Fibroblast of skin of right quadriceps (primary cell): ENCODE measurements at regions not wholly inside any gene's neighbourhood (a gene's known extent, or its start where the extent isn't known, plus 50 kb on each side); places are given as distances from the start of the nearest gene placed in this dataset.

ENCODE experiments used
- DNase-seq: peaks from one replicate; pipeline ENCODE4 v3.0.0-alpha.2; 2013

DNA sequence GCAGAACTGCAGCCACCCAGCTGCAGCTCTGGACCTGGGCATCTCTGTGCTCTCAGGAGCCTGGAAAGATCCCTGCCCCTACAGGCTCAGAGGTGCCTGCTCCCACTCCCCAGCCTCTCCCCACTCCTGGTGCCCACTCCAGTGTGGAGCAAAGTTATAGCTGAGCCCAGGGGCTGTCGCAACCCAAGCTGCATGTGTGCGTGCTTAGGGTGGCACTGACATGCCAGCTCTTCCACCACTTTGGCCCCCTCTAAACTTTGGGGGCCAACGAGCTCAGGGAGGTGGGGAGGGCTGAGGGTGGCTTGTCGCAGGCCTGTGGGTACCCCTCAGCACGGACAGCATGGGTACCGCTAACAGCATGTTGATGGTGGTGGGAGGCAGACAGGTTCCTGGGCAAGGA, 126.3 kb upstream of the FHL2 start:
- DNase-seq, result no peak

- no peak for DNase-seq
These were observed 123.8 kb upstream of the FHL2 start for GRCh38 chr2:105522645-105523044.

GRCh38 chr2:105521616-105522015, 122.8 kb upstream of the FHL2 start:
- no peak for DNase-seq

DNA sequence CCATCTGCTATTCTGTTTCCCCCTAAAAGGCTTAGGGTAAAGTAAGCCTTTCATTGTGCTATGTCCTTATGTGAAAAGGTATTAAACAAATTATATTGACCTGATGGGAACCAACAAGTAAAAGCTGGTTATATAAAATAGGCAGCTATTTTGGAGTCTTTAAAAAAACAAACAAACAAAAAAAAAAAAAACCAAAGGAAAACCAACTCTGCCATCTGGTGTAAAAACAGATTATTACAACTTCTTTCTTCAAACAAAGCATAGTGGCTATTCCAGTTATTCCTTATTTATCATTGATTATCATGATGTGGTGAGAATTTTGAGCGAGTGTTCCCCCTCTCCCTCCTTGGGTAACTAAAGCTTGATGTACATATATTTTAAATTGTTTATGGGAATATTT, 122.3 kb upstream of the FHL2 start:
- peak; percentile 13 for DNase-seq

DNA sequence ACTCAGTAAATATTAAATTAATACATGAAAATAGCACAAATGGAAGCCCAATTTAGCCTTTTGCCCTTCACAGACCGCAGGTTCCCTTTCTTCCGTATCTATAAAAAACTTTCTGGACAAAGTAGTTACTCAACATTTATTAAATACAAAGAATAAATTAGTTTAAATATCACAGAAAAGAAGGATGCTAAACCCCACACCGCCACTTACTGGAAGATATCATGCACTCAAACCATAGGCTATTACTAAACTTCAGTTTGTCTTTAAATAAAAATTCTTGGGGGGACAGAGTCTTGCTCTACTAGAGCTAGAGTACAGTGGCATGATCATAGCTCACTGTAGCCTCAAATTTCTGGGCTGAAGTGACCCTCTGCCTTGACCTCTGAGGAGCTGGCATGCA, 120.7 kb upstream of the FHL2 start:
- DNase-seq, result no peak

DNA sequence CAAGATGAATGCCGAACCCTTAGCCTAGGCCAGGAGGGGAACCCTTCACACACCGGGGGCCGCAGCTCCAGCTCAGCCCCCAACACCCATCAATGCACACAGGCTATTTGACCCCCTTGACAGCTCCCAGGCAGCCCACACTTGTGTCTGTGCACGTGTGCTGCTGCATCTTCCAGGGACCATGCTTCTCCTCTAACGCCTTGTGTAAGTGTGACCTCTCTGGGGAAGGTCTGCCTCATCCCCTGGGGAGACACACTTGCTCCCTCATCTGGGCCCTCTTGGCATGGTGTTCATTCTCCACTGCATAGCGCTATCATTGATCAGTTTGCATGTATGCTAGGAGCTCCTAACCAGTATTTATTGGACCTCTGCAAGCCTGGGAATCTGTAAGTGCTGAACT, 120.0 kb upstream of the FHL2 start:
- peak; percentile 10 for DNase-seq

DNA sequence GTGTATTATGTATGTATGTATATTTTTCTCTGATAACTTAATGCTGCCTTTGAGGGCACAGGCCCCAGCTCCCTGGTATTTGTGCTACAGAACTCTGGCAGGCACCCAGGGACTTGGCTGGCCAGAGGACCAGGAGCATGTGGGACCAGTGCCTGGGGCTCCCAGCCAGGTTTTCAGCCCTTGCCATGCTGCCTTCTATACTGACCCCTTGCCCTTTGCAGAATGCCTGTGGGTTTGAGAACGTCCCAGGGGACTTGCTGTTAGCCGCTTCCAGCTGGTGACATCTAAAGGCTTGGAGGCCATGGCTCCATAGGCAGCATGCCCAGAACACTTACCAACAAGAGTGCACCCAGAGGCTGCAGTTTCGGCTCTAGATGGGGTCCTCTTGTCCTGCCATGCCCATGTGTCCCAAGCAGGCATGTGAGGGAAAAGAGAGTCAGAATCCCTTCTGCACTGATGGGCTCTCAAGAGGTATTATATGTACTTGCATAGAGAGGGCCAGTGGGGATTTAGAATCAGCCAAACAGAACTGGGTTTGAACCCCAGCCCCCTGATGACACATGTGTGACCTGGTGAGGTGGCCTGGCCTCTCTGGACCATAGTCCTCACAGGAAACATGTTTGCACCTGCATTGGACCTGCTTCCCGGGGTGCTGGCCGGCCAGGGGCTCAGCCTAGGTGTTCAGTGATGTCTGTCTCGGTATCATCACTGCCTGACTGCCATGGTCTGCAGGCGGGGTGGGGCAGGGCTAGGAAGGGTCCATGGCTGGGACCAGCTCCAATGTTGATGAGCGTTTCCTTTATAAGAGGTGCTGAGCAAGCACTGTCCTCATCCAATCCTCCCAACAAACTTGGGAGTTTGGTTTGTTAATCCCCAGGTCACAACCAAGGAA, 119.2 kb upstream of the FHL2 start:
- peak; percentile 28 for DNase-seq

DNA sequence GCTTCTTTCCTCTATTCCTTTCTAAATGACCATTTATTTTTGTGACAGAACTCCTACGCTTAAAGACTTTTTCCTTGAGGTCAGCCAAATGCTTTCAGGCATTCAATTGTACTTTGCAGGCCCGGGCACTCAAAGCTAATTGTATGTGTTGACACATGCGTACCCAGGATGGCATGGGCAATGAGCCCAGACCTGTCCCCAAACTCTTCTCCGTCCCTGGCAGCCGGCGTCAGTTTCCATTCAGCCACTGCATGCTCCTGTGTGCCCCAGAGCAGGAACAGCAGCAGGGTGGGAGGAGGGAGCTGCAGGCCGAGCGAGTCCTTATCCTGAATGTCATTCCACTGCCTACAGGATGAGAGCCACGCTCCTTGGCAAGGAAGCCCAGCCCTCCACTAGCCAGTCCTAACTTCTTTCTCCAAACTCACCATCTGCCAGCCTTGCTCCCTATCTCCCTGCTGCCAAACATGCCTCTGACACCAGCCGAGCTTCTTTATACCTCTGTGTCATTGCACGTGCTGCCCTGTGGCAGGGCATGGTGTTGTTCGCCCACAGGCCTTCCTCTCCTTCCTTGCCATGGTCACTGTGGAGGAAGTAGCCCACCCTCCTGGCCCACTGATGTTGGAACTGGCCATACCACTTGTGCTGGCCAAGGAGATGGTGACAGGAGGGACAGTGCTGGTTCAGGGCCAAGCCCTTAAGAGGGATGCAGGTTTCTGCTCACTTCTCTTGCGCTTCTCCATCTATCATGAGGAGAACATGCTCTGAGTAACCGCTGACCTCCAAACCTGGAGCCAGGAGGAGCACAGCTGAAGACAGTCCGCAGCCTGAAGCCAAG, 116.9 kb upstream of the FHL2 start:
- DNase-seq, result no peak

DNA sequence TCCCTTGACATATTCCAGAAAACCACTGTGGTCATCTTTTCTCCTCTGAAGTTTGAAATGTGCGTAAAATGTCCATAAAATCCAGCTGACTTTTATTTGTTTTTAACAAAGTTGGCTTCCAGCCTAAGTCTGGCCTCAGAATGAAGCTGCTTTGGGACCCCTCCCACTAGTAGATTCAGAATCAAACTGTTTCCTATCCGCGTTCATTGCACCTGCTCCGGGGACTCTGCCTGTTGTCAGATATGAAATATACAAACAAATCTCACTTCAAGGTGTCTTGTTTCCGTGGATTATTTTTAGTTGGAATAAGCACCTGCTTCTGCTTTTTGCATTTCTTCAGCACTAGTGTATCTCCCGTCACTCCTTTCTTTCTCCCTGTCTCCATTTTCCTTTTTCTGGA, 115.7 kb upstream of the FHL2 start:
- no peak for DNase-seq

GRCh38 chr2:105510761-105511528, 112.1 kb upstream of the FHL2 start:
- DNase-seq, result peak; percentile 9

DNA sequence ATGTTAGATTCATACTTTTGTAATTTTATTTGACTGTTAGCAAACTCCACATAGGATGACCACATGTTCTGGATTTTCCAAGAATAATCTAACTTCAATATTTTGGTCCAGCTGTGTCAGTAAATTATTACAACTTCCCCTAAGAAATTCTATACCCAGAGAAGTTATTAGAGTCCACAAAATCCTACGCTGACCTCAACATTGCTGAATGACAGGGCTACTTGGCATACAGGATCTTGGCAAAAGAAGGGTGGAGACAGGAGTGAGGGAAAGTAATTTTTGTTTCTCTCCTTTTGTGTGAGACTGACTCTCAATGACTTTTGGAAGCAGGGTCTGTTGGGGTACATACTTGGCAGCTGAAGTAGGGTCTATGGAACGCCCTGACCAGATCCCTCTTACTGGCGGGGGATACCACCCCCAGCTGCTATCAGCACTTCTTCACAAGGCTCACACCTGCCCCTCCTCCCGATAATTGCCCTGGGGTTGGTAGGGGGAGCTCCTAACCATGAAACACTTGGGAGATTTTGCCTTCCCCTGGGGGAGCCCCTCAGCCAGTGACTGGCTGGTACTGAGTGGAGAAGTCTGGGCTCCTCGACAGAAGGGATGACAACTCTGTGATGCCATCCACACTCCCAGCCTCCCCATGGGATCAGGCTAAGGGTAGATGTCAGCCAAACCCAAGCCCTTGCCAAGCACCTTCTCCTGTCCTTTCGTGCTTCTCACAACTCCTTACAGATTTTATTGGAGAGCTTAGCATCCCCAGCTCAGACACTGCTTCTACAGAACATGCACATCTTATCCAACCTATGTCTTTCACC, 110.6 kb upstream of the FHL2 start:
- no peak for DNase-seq

DNA sequence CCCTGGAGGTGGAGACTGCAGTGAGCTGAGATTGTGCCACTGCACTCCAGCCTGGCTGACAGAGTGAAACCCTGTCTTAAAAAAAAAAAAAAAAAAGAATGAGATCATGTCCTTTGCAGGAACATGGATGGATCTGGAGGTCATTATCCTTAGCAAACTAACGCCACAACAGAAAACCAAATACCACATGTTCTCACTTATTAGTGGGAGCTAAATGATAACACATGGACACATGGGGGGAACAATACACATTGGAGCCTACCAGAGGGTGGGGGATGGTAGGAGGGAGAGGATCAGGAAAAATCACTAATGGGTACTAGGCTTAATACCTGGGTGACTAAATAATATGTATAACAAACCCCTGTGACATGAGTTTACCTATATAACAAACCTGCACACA, 108.0 kb upstream of the FHL2 start:
- DNase-seq, result peak; percentile 42

- DNase-seq, result no peak
These were observed 105.6 kb upstream of the FHL2 start for GRCh38 chr2:105504459-105504858.

DNA sequence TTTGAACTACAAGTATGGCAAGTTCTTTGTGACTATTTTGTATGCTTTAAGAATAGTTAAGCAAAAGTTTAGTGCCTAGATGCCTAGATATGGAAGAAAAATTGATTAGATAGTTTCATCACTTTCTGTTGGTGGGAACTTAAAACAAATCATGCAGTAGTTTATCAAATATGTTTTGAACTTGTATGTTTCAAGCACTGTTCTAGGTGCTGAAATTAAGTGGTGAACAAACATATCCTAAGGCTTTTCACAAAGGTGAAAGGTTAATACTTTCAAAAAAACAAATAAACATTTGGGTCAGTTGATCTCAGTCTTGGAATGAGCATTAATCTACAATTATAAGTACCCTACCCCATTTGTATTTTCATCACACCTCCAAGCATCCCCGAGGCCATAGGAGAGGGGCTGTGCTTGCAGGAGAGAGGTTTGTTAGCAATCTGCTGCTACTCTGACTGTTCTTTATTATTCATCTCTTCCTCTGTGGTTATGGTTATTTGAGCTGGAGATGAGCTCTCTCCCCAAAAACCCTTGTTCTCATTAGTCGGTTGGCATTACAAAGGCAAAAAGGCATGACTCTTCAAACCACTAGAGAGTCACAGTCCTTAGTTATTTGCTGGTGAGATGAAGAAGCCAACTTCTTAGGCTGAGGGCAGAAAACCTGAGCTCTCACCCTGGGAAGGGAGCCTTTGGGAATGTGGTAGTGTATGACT, 103.9 kb upstream of the FHL2 start:
- peak; percentile 10 for DNase-seq

DNA sequence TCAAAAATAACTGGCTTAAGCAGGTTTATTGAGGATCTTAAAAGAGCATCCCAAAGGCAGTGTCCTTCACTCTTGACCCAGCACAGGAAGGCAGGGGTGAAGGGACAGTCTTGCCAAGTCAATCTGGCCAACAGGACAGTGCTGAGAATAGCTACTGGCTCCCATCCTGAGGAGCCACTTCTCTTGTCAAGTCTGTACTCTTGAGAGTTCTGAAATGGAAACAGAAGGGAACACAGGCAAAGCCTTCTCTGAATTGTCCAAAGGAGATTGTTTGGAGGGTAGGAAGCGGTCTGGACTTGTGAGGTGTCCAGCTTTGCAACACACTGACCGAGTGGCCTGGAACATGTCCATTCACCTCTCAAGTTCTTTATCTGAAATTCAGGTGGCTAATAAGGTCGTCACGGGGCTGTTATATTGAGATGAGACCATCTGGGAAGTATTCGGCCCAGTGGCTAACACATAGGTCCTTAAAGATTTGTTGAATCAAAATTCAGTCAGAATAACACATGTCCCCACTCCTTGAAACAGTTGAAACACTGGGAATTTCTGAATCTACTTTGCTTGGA, 99.5 kb upstream of the FHL2 start:
- no peak for DNase-seq

DNA sequence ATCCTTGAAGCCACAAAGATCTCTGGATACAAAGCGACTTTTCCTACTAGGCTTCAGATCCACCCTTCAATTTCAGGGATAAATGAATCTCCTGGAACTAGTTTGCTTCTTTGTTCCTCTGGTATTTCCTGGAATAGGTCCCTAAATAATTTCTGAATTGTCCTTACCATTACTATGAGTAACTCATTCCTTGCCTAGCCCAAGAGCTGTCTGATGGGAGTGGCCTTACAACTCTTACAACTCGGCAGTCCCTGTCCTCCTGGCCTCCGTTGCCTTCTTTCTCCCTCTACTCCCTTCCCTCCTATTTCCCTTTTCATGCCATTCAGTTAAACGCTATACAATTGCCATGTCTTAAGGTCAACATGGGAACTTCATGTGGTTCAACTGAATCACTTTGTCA, 98.2 kb upstream of the FHL2 start:
- DNase-seq, result no peak

- DNase-seq, result no peak
These were observed 97.4 kb upstream of the FHL2 start for GRCh38 chr2:105496271-105496670.

DNA sequence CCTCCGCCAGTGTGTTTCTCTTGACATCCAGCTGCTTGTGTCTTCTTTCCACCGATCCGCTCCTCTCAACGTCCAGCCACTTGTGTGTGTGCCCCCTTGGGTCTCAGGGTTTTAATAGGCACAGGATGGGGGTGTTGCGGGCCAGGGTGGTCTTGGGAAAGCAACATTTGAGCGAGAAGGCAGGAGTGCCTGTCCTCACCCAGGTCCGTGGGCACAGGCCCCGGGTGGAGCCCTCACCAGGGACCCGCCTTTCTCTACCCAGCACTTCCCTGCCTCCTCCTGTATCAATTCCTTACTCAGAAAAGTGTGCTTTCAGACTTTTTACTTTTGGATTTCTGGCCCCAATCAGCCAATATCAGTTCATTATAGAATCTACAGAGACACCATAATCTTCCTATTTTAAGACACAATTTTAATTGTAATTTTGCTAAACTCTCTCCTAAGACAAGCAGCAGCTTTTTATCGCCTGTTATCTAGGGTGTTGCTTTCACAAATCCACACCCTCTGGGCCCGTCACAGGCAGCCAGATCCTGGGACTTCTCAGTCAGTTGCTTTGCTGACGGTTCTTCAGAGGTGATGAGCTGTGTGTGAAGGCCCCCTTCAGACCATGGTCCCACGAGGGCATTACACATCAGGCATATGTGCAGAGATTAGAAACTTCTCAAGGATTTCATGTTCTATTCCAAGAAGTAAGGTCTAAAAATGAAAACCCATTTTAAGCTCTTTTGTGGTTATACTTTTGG, 96.0 kb upstream of the FHL2 start:
- DNase-seq, result no peak

GRCh38 chr2:105490956-105491355, 92.1 kb upstream of the FHL2 start:
- DNase-seq, result no peak

- DNase-seq, result no peak
These were observed 91.4 kb upstream of the FHL2 start for GRCh38 chr2:105490204-105490603.
